BLaER1 treated with 17β-estradiol and CSF1 and Interleukin-3, amounts not matched to agents 10 nM and 100 nM (cell line): ENCODE measurements at regions not wholly inside any gene's neighbourhood (a gene's known extent, or its start where the extent isn't known, plus 50 kb on each side); places are given as distances from the start of the nearest gene placed in this dataset.
A peak's percentile ranks its signal among the peaks of the same experiment; 100 is the strongest.

Source experiments
- H3K27ac ChIP-seq, 11 experiments: shearing (Covaris generic); formaldehyde crosslinking; 2 replicates each; pipeline ENCODE4 v1.8.1; 2022
- H3K27me3 ChIP-seq, 11 experiments: shearing (Covaris generic); formaldehyde crosslinking; 2 replicates each; pipeline ENCODE4 v1.8.1; 2022
- H3K36me3 ChIP-seq, 11 experiments: shearing (Covaris generic); formaldehyde crosslinking; 2 replicates each; pipeline ENCODE4 v1.8.1; 2022
- H3K4me1 ChIP-seq, 10 experiments: shearing (Covaris generic); formaldehyde crosslinking; 2 replicates each; pipeline ENCODE4 v1.8.1; 2022
- H3K4me2 ChIP-seq, 11 experiments: shearing (Covaris generic); formaldehyde crosslinking; 2 replicates each; pipeline ENCODE4 v1.8.1; 2022
- H3K4me3 ChIP-seq, 10 experiments: shearing (Covaris generic); formaldehyde crosslinking; 2 replicates each; pipeline ENCODE4 v1.8.1; 2022
- H3K9ac ChIP-seq, 11 experiments: shearing (Covaris generic); formaldehyde crosslinking; 2 replicates each; pipeline ENCODE4 v1.8.1; 2022
- H3K9me3 ChIP-seq, 11 experiments: shearing (Covaris generic); formaldehyde crosslinking; replicated peaks in 1 of 11; 2 replicates each; pipeline ENCODE4 v1.8.1; 2022
- H4K20me1 ChIP-seq, 11 experiments: shearing (Covaris generic); formaldehyde crosslinking; 2 replicates each; pipeline ENCODE4 v1.8.1; 2022
- Cebpa-rat ChIP-seq, 11 experiments: shearing (Covaris generic); IDR thresholded peaks; 2 replicates each; pipeline ENCODE4 v1.8.1; 2022

- H3K4me3 ChIP-seq = no peak overlapping the region
- H3K27me3 ChIP-seq = no peaks in the 10 kb centered on the region
- no peaks in the 10 kb centered on the region for H4K20me1 ChIP-seq
- no peak overlapping the region for H3K9ac ChIP-seq
- no peaks in the 10 kb centered on the region for H3K36me3 ChIP-seq
- no peak for TF ChIP-seq Cebpa-rat (IDR thresholded peaks at IDR 0.05)
- H3K4me2 ChIP-seq = no peak overlapping the region
- no peak overlapping the region for H3K27ac ChIP-seq
- peaks cover 0 to 8% (median 0%) of the 10 kb centered on the region in 10 experiments; a peak in 3 of 20 replicates for H3K4me1 ChIP-seq
- no peaks in the 10 kb centered on the region for H3K9me3 ChIP-seq
Observed at GRCh38 chr3:150254309-150254708, 153.8 kb upstream of the TSC22D2 start.

- no peak for TF ChIP-seq Cebpa-rat (IDR thresholded peaks at IDR 0.05)
- Histone ChIP-seq H3K4me3 (no peak overlapping the region), H3K27me3 (no peaks in the 10 kb centered on the region), H3K36me3 (no peaks in the 10 kb centered on the region), H3K9me3 (no peaks in the 10 kb centered on the region), H3K4me1 (peaks cover 0 to 8% (median 0%) of the 10 kb centered on the region in 10 experiments; a peak in 3 of 20 replicates), H3K9ac (no peak overlapping the region), H3K4me2 (no peak overlapping the region; a peak in 1 of 22 replicates), H3K27ac (peak overlapping the region in 1 of 11 experiments; percentile 13; a peak in 1 of 22 replicates), H4K20me1 (no peaks in the 10 kb centered on the region)
Observed at GRCh38 chr3:150253622-150254021, 154.5 kb upstream of the TSC22D2 start.

- H4K20me1 ChIP-seq = no peaks in the 10 kb centered on the region
- no peak overlapping the region for H3K4me2 ChIP-seq
- no peak overlapping the region for H3K27ac ChIP-seq
- TF ChIP-seq Cebpa-rat (IDR thresholded peaks at IDR 0.05) = no peak
- H3K9ac ChIP-seq = no peak overlapping the region
- H3K9me3 ChIP-seq = no peaks in the 10 kb centered on the region
- H3K4me1 ChIP-seq = peaks cover 0 to 8% (median 0%) of the 10 kb centered on the region in 10 experiments; a peak in 3 of 20 replicates
- H3K4me3 ChIP-seq = no peak overlapping the region
- H3K36me3 ChIP-seq = no peaks in the 10 kb centered on the region
- no peaks in the 10 kb centered on the region for H3K27me3 ChIP-seq
Observed at GRCh38 chr3:150252462-150252861, 155.6 kb upstream of the TSC22D2 start.

GRCh38 chr3:150251187-150252062 is 156.7 kb upstream of the TSC22D2 start:
- Histone ChIP-seq H3K9me3 (no peaks in the 10 kb centered on the region), H4K20me1 (no peaks in the 10 kb centered on the region), H3K27ac (no peak overlapping the region), H3K27me3 (no peaks in the 10 kb centered on the region), H3K4me1 (peaks cover 0 to 8% (median 0%) of the 10 kb centered on the region in 10 experiments; a peak in 3 of 20 replicates), H3K4me2 (no peak overlapping the region), H3K36me3 (no peaks in the 10 kb centered on the region), H3K4me3 (no peak overlapping the region), H3K9ac (no peak overlapping the region)
- no peak for TF ChIP-seq Cebpa-rat (IDR thresholded peaks at IDR 0.05)

GRCh38 chr3:150249779-150250470 is 158.2 kb upstream of the TSC22D2 start:
- Histone ChIP-seq H3K9me3 (no peaks in the 10 kb centered on the region), H3K36me3 (no peaks in the 10 kb centered on the region), H3K27me3 (no peaks in the 10 kb centered on the region), H4K20me1 (no peaks in the 10 kb centered on the region), H3K4me2 (no peak overlapping the region), H3K27ac (no peak overlapping the region), H3K4me1 (peaks cover 0 to 8% (median 0%) of the 10 kb centered on the region in 10 experiments; a peak in 3 of 20 replicates), H3K9ac (no peak overlapping the region), H3K4me3 (no peak overlapping the region)
- TF ChIP-seq Cebpa-rat (IDR thresholded peaks at IDR 0.05) = no peak

GRCh38 chr3:150248888-150249681 is 159.0 kb upstream of the TSC22D2 start:
- Histone ChIP-seq H4K20me1 (no peaks in the 10 kb centered on the region), H3K36me3 (no peaks in the 10 kb centered on the region), H3K4me1 (peaks cover 0 to 8% (median 0%) of the 10 kb centered on the region in 10 experiments; a peak in 3 of 20 replicates), H3K9me3 (no peaks in the 10 kb centered on the region), H3K27me3 (no peaks in the 10 kb centered on the region), H3K4me3 (no peak overlapping the region), H3K9ac (no peak overlapping the region), H3K27ac (no peak overlapping the region), H3K4me2 (no peak overlapping the region)
- TF ChIP-seq Cebpa-rat (IDR thresholded peaks at IDR 0.05) = no peak

GRCh38 chr3:150248116-150248887 is 159.8 kb upstream of the TSC22D2 start:
- no peak overlapping the region for H3K27ac ChIP-seq
- no peak for TF ChIP-seq Cebpa-rat (IDR thresholded peaks at IDR 0.05)

GRCh38 chr3:150247441-150247840 is 160.7 kb upstream of the TSC22D2 start:
- H3K9me3 ChIP-seq = no peaks in the 10 kb centered on the region
- H3K9ac ChIP-seq = no peak overlapping the region
- no peaks in the 10 kb centered on the region for H3K4me1 ChIP-seq
- no peak overlapping the region for H3K27ac ChIP-seq
- H3K4me2 ChIP-seq = no peak overlapping the region
- H4K20me1 ChIP-seq = no peaks in the 10 kb centered on the region
- no peak for TF ChIP-seq Cebpa-rat (IDR thresholded peaks at IDR 0.05)
- H3K4me3 ChIP-seq = no peak overlapping the region
- H3K36me3 ChIP-seq = no peaks in the 10 kb centered on the region
- H3K27me3 ChIP-seq = no peaks in the 10 kb centered on the region

More at GRCh38 chr3:150248116-150248887, 159.8 kb upstream of the TSC22D2 start:
- H3K4me3 ChIP-seq = no peak overlapping the region
- H3K36me3 ChIP-seq = no peaks in the 10 kb centered on the region
- H3K27me3 ChIP-seq = no peaks in the 10 kb centered on the region
- peaks cover 0 to 3% (median 0%) of the 10 kb centered on the region in 10 experiments; a peak in 3 of 20 replicates for H3K4me1 ChIP-seq
- H3K4me2 ChIP-seq = no peak overlapping the region
- no peaks in the 10 kb centered on the region for H4K20me1 ChIP-seq
- no peak overlapping the region for H3K9ac ChIP-seq
- H3K9me3 ChIP-seq = no peaks in the 10 kb centered on the region
